OCI-LY1 (cell line): ENCODE measurements at regions not wholly inside any gene's neighbourhood (a gene's known extent, or its start where the extent isn't known, plus 50 kb on each side); places are given as distances from the start of the nearest gene placed in this dataset.

Experiments used
- H2AFZ ChIP-seq: fragments of 200-600 bp; sonication (generic), shearing (Covaris generic); 2 replicates; pipeline ENCODE4 v1.6.0; 2014; ENCODE audit warnings: antibody characterized with exemption, mild to moderate bottlenecking, low read length
- H3F3A ChIP-seq: fragments of 200-600 bp; sonication (generic), shearing (Covaris generic); 2 replicates; pipeline ENCODE4 v1.6.0; 2014; ENCODE audit warnings: mild to moderate bottlenecking, antibody characterized with exemption, low read length, moderate library complexity; ENCODE audit not compliant: insufficient read depth
- H3K27ac ChIP-seq: fragments of 200-600 bp; sonication (generic); 2 replicates; pipeline ENCODE4 v1.5.1; 2014; ENCODE audit warnings: low read length, mixed run types, mild to moderate bottlenecking, low read depth; ENCODE audit not compliant: poor library complexity, severe bottlenecking
- H3K27me3 ChIP-seq: fragments of 200-600 bp; sonication (generic); 2 replicates; pipeline ENCODE4 v1.6.0; 2014; ENCODE audit warnings: antibody characterized with exemption, mild to moderate bottlenecking, low read length, moderate library complexity; ENCODE audit not compliant: insufficient read depth
- H3K36me3 ChIP-seq: fragments of 200-600 bp; sonication (generic); 2 replicates; pipeline ENCODE4 v1.6.1; 2014; ENCODE audit warnings: mild to moderate bottlenecking, antibody characterized with exemption, low read length, moderate library complexity, mixed read lengths; ENCODE audit not compliant: insufficient read depth
- H3K4me1 ChIP-seq: fragments of 200-600 bp; sonication (generic); 2 replicates; pipeline ENCODE4 v1.5.1; 2014; ENCODE audit warnings: mild to moderate bottlenecking, low read length, moderate library complexity; ENCODE audit not compliant: insufficient read depth, severe bottlenecking
- H3K4me2 ChIP-seq: fragments of 200-600 bp; sonication (generic), shearing (Covaris generic); 2 replicates; pipeline ENCODE4 v1.6.1; 2014; ENCODE audit warnings: low read length
- H3K4me3 ChIP-seq: fragments of 200-600 bp; sonication (generic); 2 replicates; pipeline ENCODE4 v1.5.1; 2014; ENCODE audit warnings: low read length, low read depth, mild to moderate bottlenecking, mixed read lengths; ENCODE audit not compliant: poor library complexity, severe bottlenecking
- H3K79me2 ChIP-seq: fragments of 200-600 bp; shearing (Covaris generic); 2 replicates; pipeline ENCODE4 v1.6.1; 2016; ENCODE audit warnings: mixed run types, low read length, mixed read lengths; ENCODE audit not compliant: insufficient read depth
- H3K9ac ChIP-seq: fragments of 200-600 bp; sonication (generic), shearing (Covaris generic); 2 replicates; pipeline ENCODE4 v1.6.1; 2014; ENCODE audit warnings: mild to moderate bottlenecking, low read length, mixed read lengths
- H3K9me2 ChIP-seq: fragments of 200-600 bp; sonication (generic), shearing (Covaris generic); 2 replicates; pipeline ENCODE4 v1.6.1; 2014; ENCODE audit warnings: low read depth, mild to moderate bottlenecking, low read length, mixed read lengths
- H3K9me3 ChIP-seq: fragments of 200-600 bp; shearing (Covaris generic); 2 replicates; pipeline ENCODE4 v1.6.1; 2014; ENCODE audit warnings: low read length, mixed read lengths
- H4K20me1 ChIP-seq: fragments of 200-600 bp; sonication (generic), shearing (Covaris generic); 2 replicates; pipeline ENCODE4 v1.6.0; 2016; ENCODE audit warnings: mild to moderate bottlenecking, low read length; ENCODE audit not compliant: insufficient read depth
- EZH2 ChIP-seq: fragments of 200-600 bp; sonication (generic), shearing (Covaris generic); IDR thresholded peaks from 2 replicates; pipeline ENCODE4 v1.8.0; 2017; ENCODE audit warnings: borderline replicate concordance, mixed run types, mild to moderate bottlenecking, antibody characterized with exemption, low read length, moderate library complexity, mixed read lengths
- TF ChIP-seq, protein P1 (sequence below): fragments of 200-600 bp; sonication (generic), shearing (Covaris generic); IDR thresholded peaks from 2 replicates; pipeline ENCODE4 v1.5.1; 2017; ENCODE audit warnings: mild to moderate bottlenecking, antibody characterized with exemption, low read length, moderate library complexity, mixed read lengths

DNA sequence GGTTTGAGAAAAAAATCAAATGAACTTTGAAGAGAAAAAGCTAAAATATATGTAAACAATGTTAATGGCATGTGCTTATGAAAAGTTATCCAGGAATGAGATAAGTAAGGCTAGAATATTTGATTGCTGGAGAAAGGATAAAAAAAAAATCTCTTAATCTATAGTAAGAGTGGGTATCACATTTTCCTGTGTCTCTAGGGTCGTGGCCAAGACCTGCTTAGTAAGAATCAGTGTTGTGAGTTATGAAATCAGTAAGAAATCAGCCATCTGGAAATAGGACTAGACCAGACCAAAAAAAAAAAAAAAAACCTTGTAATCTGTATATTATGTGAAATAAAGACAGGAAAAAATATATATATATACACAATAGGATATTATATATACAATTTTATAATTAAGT, 1153.9 kb downstream of the CDH11 start:
- Histone ChIP-seq H3K4me3 (no peak overlapping the region), H3K9ac (no peak overlapping the region), H4K20me1 (no peaks in the 10 kb centered on the region), H3K9me2 (no peaks in the 10 kb centered on the region), H3K4me1 (no peaks in the 10 kb centered on the region), H3K27me3 (no peaks in the 10 kb centered on the region), H3K79me2 (no peaks in the 10 kb centered on the region), H3K4me2 (no peak overlapping the region), H2AFZ (0 out of 2 replicates have a peak overlapping the region, but pooled peaks have one; percentile 56), H3K27ac (no peak overlapping the region), H3K36me3 (no peaks in the 10 kb centered on the region), H3F3A (no peaks in the 10 kb centered on the region), H3K9me3 (no peaks in the 10 kb centered on the region)
- TF ChIP-seq, protein P1, sequence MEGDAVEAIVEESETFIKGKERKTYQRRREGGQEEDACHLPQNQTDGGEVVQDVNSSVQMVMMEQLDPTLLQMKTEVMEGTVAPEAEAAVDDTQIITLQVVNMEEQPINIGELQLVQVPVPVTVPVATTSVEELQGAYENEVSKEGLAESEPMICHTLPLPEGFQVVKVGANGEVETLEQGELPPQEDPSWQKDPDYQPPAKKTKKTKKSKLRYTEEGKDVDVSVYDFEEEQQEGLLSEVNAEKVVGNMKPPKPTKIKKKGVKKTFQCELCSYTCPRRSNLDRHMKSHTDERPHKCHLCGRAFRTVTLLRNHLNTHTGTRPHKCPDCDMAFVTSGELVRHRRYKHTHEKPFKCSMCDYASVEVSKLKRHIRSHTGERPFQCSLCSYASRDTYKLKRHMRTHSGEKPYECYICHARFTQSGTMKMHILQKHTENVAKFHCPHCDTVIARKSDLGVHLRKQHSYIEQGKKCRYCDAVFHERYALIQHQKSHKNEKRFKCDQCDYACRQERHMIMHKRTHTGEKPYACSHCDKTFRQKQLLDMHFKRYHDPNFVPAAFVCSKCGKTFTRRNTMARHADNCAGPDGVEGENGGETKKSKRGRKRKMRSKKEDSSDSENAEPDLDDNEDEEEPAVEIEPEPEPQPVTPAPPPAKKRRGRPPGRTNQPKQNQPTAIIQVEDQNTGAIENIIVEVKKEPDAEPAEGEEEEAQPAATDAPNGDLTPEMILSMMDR: no peak
- no peak for TF ChIP-seq EZH2

DNA sequence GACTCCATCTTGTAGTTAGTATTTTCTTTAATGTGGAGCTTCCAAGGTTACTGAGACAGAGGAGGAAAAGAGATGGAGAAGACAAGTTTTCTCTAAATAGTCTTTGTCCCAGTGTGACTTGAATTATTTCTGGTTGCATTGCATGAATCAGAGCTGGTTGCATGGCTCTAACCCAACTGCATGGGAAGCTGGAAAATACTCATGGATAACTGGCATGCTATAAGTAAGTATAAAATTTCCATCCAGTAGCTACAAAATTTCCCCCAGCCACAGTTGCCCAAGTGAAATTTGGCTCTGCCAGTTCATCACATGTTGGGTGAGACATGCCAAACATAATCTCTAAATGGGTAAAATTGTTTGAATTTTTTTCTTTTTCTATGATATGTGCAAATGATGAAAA, 1161.5 kb downstream of the CDH11 start:
- H3K4me2 ChIP-seq: no peak overlapping the region
- no peak overlapping the region for H3K27ac ChIP-seq
- TF ChIP-seq, protein P1: no peak
- TF ChIP-seq EZH2: no peak
- no peak overlapping the region for H3K9ac ChIP-seq
- peaks cover 5% of the 10 kb centered on the region for H3K4me1 ChIP-seq
- no peaks in the 10 kb centered on the region for H3F3A ChIP-seq
- no peaks in the 10 kb centered on the region for H3K9me3 ChIP-seq
- H3K79me2 ChIP-seq: no peaks in the 10 kb centered on the region
- H3K36me3 ChIP-seq: no peaks in the 10 kb centered on the region
- no peaks in the 10 kb centered on the region for H3K9me2 ChIP-seq
- H3K4me3 ChIP-seq: no peak overlapping the region
- no peak overlapping the region for H2AFZ ChIP-seq
- H3K27me3 ChIP-seq: no peaks in the 10 kb centered on the region
- no peaks in the 10 kb centered on the region for H4K20me1 ChIP-seq

DNA sequence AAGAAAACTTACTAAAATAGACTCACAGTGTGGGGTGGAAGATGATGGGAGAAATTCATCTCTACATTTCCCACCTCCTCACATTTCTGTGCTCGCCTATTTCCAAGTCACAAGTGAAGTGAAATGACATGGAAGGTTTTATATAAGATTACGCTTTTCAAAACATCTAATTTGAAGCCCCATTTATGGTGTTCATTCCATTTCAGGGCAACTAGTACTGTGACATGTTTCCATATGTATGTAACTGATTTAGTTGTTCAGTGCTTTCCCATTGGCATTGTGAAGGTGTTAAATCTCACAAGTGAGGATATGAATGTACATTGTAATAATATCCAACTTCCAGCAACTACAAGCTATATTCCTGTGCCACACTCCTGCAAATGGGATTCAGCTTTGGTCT, 1174.8 kb downstream of the CDH11 start:
- TF ChIP-seq EZH2: no peak
- TF ChIP-seq, protein P1: no peak
- H3K36me3 ChIP-seq: no peaks in the 10 kb centered on the region
- H3K9me2 ChIP-seq: no peaks in the 10 kb centered on the region
- no peak overlapping the region for H3K9ac ChIP-seq
- no peak overlapping the region for H3K4me3 ChIP-seq
- H3F3A ChIP-seq: no peaks in the 10 kb centered on the region; the same call in 1 of the 2 replicates
- H3K27ac ChIP-seq: no peak overlapping the region
- H2AFZ ChIP-seq: no peak overlapping the region
- no peak overlapping the region for H3K4me2 ChIP-seq
- no peaks in the 10 kb centered on the region for H3K9me3 ChIP-seq
- H3K79me2 ChIP-seq: no peaks in the 10 kb centered on the region
- no peaks in the 10 kb centered on the region for H3K4me1 ChIP-seq
- H3K27me3 ChIP-seq: no peaks in the 10 kb centered on the region
- H4K20me1 ChIP-seq: no peaks in the 10 kb centered on the region
